ENCODE measurements at regions not wholly inside any gene's neighbourhood (a gene's known extent, or its start where the extent isn't known, plus 50 kb on each side); places are given as distances from the start of the nearest gene placed in this dataset.

DNA sequence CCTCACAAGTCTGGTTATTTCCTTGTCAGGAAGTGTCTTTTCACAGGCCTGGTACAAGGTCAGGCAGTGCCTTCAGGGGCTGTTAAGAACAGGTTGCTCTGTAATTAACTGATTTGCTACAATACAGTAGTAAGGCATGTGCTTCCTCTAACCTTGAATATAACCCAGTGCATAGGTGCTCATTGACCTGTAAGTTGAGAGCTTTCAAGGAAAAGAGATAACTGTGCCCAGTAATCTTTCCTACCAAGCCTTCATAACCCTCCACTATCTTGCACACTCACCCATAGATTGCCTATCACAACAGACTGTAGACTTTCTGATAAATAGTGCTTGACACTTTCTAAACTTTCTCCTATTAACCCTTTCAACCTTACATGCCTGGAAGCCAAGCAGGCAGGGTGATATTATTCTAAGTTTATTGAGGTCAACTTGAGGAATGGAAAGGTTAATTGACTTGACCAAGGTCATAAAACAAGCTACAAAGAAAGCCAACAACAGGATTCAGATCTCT is 148.1 kb downstream of the PPARGC1A start:
- DNase-seq: no peak

DNA sequence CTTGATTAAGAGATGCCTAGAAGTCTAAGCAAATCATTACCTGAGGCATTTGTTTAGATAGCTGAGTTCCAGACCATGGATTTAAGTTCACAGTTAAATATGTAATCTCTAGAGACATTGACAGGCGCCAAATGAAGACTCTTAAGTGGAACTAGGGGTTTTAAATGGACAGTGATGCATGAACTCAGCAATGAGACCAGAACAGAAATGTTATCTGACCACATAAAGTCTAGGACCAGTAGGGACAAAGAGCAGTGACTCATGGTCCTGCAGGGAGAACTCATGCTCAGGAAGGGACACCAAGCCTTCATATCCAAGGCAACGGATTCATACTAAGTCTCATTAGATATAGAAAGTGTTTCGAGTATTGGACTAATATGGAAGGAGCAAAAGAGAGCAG is 152.3 kb downstream of the PPARGC1A start:
- DNase-seq: no peak

DNA sequence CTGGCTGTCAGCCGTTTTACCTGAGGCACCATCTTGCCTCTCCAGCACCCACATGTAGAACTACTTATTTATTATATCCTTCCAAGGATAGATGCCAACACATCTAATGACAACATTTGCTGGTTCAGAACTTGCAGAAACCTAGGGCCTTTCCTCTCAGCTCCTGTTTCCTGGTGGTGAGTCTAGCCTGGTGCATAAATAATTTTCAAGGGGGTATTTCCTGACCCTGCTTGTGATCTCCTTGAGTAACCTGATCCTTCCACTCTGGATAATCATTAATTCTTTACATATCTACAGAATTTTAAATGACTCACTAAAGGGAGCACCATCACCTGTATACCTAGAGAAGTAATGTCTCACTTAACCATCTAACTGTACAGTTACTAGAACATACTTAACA is 153.4 kb downstream of the PPARGC1A start:
- DNase-seq: no peak

DNA sequence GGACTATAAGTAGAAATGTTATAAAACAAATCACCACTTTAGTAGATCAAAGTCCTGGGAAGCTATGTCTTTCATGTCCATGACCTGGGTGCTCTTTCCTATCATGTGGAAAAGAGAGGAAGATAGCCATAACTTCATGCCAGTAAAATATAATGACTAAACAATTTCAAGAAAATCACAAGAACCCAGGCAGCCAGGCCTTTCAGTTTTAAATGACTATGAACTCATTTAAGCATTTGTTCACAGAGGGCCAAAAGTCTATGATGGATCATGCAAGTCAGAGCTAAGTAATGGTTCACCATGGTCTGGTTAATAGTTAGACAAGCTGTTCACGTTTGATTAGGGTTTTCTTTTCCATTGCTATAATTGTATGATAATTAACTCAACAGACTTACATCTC is 155.8 kb downstream of the PPARGC1A start:
- DNase-seq: no peak

DNA sequence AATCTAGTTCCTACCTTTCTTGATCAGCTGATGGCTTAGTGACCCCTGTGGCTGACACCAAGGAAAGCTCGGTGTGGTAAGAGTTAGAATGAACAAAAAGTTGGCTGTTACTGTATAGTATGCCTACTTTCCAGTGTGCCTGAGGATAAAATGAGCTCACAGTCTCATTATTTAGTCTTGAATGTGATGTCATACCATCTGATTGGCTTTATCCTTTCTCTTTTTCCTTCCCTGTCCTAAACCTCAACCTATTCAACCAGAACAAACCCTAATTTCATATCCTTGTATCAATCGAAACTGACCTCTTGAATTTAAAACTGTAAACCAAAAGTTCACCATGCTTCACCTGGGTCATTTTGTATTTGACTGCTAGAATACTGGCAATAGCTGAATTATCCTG is 156.4 kb downstream of the PPARGC1A start:
- no peak for DNase-seq

DNA sequence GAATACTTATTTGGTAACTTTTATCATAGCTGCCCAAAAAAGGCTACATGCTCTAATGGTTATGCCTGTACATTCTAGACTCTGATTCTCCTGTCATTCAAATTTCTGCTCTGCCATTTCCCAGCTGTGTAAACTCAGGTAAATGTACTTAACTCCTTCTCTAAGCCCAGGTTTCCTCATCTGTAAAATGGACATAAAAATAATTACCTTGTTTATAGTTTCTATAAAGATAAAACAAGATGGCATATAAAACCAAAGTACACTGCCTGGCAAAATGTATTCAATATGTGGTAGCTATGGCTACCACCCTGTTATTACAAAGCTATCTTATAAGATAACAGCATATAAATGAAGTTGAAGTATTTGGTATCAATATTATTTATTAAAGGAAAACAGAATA is 158.8 kb downstream of the PPARGC1A start:
- DNase-seq: no peak

GRCh38 chr4:23728971-23729370 is 160.9 kb downstream of the PPARGC1A start:
- no peak for DNase-seq

- DNase-seq: no peak
Measured at GRCh38 chr4:23728393-23728792, 161.5 kb downstream of the PPARGC1A start.

- no peak for DNase-seq
Measured at GRCh38 chr4:23720556-23720955, 169.3 kb downstream of the PPARGC1A start.

DNA sequence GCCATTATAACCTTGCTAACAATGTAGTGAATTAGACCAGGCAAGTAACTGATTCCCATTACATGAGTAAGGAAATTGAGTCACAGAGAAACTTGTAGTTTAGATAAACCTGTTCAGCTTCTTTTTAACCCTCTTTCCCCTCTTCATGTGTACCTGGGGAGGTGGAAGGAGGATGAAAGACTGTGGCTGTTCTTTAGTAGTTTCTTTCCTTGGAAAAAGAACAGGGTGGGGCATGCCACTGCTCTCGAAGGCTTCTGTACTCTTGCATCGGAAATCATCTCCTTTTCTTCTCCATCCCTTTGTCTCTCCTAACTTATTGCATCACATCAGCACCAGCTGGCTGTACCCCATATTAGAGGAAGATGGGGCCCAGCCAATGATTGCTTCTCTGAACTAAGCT is 171.4 kb downstream of the PPARGC1A start:
- no peak for DNase-seq

GRCh38 chr4:23717528-23718248 is 172.2 kb downstream of the PPARGC1A start:
- no peak for DNase-seq

- no peak for DNase-seq
Measured at GRCh38 chr4:23710298-23710697, 179.5 kb downstream of the PPARGC1A start.

DNA sequence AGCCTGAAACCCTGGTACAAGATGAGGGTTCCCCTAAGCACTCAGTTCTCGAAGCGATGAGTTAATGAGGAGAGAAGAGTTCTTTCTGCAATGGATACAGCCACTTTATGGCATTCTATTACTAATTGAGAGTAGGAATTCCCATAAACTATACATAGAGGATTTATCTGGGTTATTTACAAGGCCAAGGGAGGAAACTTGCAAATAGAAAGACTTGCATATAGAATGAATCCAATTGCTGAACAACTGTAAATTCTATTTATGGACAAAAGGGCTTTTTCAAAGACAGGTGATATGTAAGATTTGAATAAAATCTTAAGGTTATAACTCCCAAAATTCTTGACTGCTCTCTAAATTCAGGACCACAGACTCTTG is 182.2 kb downstream of the PPARGC1A start:
- DNase-seq: no peak

DNA sequence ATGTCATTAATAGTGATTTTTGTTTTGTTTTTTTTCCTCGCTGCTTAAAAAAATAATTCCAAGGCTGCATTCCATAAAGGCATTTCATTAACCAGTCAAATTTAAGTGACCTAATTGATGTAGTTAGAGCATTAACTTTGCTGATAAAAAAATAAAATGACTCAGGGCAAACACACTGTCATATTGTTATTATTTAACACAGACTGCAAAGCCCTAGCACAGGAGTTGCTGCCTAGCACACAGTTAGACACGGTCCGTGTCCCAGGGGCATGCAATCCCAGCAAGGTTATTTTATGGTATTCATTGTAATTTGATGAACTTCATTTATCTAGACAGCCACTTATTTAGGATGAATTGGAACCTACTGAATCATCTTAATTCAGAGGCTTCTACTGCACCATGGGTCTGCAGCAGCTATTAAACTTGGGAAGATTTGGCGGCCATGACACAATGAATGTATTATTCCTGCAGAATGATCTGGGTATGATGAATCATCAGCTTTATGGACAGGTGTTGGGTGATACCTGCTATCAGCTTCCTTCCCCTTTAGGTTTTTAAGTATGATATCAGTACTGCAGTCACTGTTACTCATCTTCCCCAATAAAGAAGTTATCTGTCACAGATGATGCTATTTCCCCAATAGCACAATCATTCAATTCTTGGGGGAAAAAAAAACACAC is 182.7 kb downstream of the PPARGC1A start:
- no peak for DNase-seq

DNA sequence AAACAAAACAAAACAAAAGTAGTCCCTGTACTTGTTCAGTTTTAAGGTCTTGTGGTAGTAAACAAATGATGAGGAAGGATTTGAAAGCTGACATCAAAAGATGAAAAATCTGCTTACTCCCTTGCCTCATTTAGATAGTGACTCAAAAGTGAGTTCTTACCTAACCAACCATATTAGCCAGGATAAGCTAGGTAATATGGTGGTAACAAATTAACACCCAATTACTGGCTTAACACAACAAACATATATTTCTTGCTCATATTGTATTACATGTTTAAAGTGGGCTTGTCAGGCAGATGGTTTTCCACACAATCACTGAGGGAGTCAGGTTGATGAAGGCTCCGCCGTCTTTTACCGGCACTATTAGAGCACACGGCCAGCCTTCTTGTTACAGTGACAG is 189.7 kb downstream of the PPARGC1A start:
- no peak for DNase-seq

GRCh38 chr4:23697722-23698121 is 192.1 kb downstream of the PPARGC1A start:
- DNase-seq: no peak

DNA sequence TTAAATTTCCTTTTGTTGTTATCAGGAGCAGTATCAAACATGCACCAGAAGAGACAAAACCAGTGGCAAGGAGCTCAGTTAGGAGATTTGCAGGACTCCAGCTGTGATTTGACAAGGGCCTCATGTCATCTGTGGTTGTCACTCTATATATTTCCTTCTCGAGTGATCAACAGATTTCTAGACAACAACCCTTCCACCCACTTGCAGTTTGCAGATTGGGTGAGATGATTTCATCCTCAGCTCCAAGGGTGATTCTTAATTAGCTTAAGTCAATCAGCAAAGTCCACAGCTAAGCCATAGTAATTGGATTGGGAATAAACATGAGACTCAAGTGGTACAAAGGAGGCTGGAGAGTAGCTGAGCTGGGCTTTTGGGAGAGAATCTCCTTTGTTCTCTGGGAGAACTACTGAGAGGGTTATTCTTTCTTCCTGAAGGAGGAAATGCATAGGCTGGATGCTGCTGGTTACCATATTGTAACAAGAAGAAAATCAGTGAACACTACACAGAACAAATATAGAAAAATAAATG is 192.8 kb downstream of the PPARGC1A start:
- DNase-seq: no peak

- DNase-seq: no peak
Measured at GRCh38 chr4:23686169-23686897, 203.5 kb downstream of the PPARGC1A start.

- no peak for DNase-seq
Measured at GRCh38 chr4:23685471-23685870, 204.4 kb downstream of the PPARGC1A start.

DNA sequence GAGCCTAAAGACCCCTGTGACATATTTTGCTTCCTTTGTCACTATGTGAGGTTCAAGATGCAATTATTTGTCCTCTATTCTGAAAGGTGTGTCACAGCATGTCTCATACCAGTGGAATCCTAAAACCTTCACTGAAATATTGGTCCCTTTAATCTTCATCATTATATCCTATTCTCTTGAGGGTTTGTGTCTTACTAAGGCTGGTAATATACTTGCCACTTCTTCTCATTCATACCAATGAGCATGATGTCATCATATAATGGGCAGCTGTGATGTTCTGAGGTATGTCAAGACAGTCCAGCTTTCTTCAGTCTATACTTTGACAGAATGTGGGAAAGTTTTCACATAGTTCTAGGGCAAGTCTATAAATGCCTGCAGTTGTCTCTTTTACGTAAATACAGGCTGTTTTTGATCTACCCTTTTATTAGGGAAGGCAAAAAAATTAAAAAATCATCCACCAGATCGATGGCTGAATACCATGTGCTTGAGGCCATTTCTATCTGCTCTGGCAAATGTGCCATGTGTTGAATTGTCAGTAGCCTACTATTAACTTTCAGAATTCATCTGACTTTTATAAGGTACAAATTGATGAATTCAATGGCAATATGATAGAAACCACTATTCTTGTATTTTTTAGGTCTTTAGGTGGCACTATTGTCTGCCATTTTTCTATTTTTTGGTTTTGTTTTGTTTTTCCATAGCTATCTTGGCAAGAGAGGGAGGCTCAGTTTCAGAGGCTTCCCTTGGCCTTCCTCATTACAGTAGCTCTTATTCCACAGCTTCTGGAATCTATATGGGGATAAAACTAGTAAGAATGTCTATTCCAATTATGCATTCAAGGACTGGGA is 209.0 kb downstream of the PPARGC1A start:
- no peak for DNase-seq

DNA sequence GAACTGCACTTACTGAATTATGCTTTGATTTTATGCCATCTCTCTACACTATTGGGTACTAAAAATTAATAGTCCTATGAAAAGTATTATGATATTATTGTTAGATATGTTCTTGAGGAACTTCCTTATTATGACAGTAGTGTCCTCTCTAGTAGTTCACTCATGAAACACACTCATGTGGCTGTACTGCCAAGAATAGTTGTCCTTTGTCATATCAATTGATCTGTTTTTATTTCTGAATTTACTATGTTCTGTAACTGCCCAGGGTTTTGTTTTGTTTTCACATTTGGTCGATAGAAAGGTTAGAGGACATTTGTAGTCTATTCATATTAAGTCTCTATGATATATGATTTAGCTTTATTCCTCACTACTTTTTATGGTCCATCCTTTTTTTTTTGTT is 215.2 kb downstream of the PPARGC1A start:
- no peak for DNase-seq

DNA sequence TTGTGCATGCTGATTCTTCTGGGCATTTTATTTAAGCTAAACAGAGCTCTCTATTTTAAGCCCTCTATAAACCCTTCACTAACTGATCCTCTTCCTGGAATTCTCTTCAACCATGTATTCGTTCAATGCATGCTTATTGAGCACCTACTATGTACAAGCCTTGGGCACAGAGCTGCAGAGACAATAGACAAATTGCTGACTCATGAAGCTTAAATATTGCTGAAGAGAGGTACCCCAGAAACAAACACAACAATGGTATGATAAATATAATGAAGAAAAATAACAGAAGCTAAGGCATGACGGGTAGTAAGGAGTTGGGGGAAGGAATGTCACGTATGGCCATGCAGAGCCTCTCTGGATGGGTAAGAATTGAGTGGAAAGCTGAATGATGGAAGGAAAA is 222.2 kb downstream of the PPARGC1A start:
- no peak for DNase-seq

DNA sequence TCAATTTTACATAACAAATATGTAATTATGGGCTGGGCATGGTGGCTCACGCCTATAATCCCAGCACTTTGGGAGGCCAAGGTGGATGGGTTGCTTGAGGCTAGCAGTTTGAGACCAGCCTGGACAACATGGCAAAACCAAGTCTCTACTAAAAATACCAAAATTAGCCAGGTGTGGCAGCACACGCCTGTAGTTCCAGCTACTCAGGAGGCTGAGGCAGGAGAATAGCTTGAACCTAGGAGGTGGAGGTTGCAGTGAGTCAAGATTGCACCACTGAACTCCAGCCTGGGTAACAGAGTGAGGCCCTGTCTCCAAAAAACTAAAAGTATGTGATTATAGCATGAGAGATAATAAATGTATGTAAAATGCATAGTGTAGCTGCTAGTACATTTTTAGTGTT is 229.0 kb downstream of the PPARGC1A start:
- DNase-seq: no peak

All from NCI-H1436 treated with DMSO at 0.1 percent for 48 hours (cell line).